Activated naive CD4-positive, alpha-beta T cell treated with anti-CD3 and anti-CD28 coated beads, Interleukin-2, amount 50 U/mL, for 16 hours (primary cell): ENCODE measurements at regions not wholly inside any gene's neighbourhood (a gene's known extent, or its start where the extent isn't known, plus 50 kb on each side); places are given as distances from the start of the nearest gene placed in this dataset.

Experiments
- DNase-seq: peaks from one replicate; pipeline ENCODE4 v3.0.0-alpha.2; 2020

DNA sequence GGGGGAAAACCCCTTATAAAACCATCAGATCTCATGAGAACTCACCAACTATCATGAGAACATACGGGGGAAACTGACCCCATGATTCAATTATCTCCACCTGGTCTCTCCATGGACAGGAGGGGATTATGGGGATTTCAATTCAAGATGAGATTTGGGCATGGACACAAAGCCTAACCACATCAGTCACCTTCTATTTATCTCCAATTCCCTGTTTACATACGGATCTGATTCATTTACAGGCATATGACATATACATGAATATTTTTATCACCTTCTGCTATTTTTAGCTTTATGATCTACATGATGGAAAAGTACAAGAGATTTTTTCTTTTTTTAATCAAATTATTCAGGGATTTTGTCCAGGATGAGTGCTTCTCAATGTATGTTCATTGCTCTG lies 944.5 kb downstream of the REEP3 start:
- DNase-seq: no peak

DNA sequence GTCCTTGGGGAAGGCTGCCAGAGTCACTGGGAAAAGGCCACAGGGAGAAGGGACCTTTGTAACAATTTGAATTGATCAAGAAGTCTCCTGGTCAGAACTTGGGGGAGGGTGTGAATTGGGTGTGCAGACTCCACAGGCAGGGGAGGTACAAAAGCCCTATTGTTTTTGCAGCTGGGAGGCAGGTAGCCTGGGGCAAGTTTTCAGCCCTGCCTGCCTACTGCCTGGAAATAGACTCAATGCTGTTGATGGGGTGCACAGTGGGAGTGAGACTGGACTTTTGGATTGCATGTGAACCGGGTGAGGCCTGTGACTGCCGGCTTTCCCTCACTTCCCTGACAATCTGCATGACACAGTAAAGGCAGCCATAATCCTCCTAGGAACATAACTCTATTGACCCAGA lies 947.0 kb downstream of the REEP3 start:
- no peak for DNase-seq

DNA sequence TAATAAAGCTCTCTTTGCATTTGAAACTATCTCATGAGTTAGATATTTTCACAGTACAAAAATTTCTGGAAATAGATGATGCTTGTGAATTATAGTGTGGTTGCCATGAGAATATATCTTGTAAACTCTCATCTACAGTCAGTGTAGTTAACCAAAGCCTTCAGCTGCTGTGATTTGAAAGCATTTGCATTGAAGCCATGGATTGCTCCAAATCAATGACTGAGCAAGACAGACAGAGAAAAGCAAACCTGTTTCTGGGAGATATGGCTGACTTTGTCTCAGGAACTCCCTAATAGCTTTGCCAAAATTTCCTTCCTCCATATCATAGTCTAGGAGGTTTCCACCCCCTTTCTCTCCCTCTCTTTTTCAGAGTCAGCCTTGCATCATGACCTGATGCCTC lies 955.3 kb downstream of the REEP3 start:
- no peak for DNase-seq

DNA sequence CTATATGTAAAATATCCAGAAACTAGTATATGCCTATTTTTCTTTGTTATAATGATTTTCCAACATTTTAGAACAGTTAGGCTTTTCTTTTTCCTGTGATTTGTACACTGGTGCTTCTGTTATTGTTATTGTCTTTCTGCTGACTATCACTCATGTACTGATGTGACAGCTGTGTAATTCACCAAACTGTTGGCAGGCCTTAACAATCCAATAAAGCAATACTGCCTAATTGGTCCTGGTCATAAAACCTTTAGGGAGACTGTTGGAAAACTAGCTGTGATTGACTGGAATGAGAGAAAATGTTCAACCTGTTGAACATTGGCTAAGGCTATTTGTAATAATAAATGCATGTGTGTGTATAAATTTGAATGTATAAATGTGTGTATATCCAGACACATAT lies 956.6 kb downstream of the REEP3 start:
- DNase-seq: no peak

DNA sequence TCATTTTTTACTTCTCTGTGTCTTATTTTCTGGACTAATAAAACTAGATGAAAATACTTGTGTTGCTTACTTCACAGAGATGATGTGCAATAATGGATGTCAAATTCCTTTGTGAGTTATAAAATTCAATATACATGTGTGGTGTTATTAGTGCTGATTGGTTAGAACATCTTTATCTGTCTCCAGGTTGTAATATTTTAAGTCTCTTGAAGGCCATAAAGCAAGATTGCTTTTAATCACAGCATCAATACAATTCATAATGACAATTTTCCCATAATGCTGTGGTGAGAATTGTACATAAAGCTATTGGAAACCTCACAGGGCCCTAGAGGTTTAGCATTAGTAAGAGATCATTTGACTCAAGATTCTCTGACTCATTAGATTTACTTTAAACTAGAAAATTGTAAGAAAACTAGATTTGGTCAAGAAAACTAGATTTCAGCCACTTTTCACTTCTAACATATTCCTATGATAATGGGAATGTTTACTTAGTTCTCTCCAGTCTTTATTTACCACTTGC lies 963.7 kb downstream of the REEP3 start:
- no peak for DNase-seq

DNA sequence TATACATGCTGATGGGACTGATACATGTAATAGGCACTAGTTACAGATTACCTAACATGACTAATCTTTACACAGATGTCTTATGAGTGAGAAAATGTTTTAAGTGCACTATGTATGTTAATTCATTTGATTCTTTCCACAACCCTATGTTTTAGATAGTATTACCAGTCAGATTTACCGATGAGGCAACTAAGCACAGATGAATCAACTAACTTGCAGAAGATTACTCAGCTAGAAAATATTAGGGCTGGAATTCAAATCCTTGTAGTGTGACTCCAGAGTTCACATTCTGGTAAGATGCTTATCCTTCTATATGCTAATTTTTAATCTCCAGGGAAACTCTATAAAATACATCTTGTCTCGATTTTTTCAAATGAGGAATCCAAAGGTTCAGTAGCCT lies 964.9 kb downstream of the REEP3 start:
- no peak for DNase-seq

DNA sequence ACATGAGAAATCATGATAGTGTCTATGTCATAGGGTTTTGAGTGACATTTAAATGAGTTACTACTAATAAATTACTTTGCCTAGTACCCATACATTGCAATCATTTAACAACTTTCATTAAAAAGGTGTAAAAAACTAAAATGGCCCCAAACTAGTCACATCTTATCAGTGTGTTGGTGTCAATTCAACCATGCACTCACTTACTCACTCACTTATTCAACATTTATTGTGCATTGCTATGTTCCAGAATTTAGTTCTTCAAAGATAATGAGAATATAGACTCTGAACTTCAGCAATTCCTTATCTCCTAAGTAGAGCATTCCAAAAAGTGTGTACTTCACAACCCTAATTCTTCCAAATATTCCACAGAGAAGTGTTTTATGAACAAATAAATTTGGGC lies 965.7 kb downstream of the REEP3 start:
- no peak for DNase-seq

DNA sequence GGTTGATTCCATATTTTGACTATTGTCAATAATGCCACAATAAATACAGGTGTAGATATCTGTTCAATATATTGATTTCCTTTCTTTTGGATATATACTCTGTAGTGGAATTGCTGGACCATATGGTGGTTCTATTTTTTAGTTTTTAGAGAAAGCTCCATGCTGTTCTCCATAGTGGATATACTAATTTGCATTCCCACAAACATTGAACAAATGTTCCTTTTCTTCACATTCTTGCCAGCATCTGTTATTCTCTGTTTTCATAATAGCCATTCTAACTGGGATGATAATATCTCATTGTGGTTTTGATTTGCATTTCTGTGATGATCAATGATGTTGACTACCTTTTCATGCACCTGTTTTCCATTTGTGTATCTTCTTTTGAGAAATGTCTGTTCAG lies 973.7 kb downstream of the REEP3 start:
- DNase-seq: no peak

DNA sequence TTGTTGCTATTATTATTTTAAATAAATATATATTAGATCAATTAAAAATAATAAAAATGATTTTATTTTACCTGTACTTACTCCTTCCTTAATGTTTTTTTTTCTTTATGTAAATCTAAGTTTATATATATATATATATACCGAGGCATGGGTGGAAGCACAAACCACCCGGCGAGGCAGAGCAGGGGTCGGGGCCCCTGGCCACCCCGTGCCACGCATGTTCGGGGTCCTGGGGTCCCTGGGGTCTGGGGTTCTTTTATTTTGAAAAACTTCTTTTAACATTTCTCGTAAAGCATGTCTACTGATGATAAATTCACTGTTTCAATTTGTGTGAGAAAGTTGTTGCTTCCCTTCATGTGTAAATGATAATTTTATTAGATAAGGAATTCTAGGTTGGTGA lies 976.1 kb downstream of the REEP3 start:
- no peak for DNase-seq

DNA sequence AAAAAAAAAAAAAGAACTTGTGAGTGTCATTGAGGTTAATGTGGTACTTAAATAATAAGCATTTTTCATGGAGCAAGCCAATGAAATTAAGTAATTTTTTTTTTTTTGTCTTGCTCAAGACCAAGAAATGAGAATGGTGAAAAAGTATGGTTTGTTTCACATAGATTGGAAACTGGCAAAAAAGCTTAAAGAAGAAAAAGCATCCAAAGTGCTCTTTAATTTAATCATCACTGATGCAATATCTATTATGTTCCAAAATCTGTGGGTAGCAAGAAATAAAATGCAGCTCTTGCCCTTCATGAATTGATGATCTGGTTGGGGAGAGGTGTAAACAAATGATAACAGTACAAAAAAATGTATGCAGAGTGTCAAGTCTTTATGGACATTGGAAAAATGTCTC lies 980.6 kb downstream of the REEP3 start:
- DNase-seq: no peak

DNA sequence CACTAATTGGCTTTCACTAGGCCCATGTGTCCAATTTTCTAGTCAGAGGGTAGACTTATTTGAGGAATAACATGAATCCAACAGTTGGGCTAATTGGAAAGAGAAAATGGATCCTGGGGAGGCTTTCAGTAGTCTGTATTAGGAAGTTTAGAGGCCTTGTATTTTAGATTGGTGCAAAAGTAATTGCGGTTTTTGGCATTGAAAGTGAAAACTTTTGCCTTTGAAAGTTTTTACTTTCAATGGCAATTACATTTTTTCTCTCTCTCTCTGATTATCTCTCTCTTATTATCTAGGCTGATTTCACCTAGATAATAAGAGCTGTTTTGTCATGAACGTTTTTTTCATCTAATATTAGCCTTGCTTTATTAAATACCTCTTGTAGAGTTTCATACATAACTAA lies 981.7 kb downstream of the REEP3 start:
- DNase-seq: no peak

DNA sequence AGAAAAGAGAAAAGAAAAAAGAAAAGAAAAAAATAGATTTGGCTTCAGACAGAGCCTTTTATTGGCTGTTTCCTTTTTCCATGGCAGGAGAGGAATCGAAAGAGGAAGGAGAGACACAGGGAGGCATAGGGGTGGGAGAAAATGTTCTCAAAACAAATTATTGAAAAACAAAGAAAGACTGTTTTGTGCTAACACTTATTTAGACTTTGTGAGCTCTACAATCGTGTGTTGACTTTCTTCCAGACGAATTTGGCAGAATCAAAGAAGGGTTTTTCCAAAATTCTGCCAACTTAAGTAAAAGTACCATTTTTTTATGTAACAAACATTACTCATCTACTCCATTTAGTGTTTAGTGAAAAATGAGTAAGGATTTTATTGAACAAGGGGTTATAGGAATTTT lies 982.2 kb downstream of the REEP3 start:
- DNase-seq: no peak

DNA sequence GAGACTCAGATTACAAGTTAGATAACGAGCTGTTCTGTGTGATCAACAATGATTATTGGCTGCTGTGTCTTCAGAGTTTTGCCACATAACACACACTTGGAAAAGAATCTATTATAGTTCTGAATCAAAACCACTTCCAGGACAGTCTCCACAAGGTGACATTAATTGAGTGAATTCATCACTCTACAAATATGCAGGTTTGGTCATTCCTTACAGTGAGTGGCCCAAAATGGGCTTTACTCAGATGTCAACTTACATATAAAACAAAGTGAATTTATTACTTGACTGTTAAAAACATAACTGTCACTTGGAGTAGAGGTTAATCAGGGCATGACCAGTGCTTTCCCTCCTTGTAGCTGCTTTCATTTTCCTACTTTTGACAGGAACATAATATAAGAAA lies 984.3 kb downstream of the REEP3 start:
- no peak for DNase-seq

DNA sequence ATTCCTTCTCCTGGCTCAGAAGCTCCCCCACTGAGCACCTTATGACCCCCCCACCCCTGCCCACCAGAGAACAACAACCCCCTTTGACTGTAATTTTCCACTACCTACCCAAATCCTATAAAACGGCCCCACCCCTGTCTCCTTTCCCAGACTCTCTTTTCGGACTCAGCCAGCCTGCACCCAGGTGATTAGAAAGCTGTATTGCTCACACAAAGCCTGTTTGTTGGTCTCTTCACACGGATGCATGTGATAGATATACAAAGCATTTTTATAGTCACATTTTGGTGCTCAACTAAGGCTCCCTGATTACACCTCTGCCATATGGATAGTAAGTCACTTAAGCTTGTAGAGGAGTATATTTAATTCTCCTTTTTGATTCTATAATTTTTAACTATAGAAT lies 985.8 kb downstream of the REEP3 start:
- no peak for DNase-seq

DNA sequence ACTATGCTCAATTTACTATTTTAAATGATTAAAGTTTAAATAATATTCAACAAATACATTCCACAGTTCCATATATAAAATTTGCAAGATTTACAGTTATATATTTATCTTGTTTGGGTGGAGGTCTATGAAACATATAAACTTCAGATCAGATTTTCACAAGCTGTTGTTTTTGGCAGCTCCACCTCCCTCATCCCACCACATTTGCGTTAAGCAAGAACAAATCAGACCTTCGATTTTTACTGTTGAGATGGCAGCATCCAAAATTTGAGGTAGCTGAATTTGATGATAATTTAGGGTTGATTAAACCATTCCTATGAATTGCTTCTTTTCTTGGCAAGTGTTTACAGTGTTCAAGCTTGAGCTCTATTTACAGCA lies 986.4 kb downstream of the REEP3 start:
- DNase-seq: no peak

DNA sequence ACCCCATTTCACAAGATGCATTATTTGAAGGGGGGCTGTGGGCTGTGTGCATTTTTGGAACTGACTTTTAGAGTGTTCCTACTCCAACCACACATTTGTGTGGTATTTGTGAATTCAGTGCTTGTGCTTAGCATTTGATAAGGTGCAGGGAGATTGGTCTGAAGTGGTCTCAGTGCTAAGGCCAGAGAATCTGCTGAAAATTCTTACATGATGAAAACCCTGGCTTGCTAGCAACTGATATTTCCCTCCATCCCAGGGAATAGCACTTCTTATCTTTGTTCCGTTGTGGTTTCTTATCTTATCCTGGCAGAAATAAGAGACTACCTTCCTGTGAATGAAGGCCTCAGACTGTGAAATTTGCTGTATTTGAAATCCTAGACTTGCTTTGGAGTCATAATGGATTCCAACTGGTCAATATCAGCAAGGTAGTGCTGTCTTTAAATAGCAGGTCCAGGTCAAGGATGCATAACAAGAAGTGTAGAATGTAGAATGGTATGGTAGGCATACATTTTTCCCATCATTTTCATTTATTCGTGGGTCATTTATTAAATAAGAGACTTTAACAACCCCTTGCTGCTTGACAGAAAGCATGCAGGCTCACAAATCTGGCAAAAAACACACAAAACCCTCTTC lies 986.9 kb downstream of the REEP3 start:
- DNase-seq: no peak

DNA sequence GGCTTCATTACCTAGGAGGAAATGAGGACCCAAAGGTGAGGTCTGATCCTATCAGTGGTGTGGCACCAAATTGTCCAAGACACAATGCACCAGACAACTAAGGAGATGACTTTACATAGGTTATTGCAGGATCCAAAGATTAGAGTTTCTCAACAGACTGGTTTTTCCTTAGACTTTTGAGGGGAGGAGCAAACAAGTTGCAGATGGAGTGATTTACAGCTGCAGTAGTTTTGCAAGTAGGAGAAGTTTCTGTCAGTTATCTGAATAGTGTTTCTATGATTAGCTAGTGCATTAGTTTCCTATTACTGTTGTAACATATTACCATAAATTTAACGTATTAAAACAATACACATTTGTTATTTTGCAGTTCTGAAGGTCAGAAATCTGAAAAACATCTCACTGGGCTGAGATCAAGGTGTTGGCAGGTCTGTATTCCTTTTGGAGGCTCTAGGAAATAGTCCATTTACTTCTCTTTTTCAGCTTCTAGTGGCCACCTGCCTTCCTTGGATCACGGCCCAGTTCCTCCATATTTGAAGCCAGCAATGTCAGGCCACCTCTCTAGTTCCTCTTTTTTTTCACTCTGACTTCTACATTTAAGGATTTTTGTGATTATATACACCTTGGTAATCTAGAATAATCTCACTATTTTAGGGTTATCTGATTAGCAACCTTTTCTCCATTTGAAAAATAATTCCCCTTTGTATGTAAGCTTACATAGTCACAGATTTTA lies 994.9 kb downstream of the REEP3 start:
- DNase-seq: no peak

DNA sequence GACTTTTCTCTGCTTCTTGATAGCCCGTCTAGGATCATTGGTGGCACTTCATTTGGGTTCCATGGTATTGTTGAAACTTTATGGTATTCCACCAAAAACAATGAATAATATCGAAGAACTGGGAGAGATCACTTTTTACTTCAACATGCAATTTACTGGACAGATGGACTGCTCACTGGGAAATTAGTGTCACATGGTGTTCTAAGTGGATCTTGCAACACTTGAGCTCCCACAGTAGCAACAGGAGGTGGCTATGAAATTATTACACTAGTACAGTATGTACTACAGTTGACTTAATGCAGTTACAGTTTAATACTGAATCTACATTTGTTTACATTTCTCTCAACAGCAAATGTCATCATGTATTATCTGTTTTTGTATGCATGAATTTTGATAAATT lies 997.3 kb downstream of the REEP3 start:
- DNase-seq: no peak

DNA sequence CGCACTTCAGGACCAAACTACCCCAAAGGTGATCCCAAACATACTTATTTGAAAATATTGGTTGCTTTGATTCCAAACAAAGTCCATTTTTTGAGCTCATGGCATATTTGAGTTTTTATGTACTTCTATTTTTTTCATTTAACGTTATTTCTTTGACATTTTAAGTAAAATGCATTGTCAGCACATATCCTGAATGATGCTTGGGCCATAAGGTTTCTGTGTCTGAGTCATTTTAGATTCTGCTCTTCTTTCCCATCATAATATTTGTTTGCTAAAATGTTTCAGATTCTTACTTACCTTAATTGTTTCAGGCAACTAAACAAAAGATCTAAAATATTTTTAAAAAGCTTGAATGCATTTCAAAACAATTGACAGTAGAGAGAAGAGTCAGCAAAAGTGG lies 998.2 kb downstream of the REEP3 start:
- DNase-seq: no peak

DNA sequence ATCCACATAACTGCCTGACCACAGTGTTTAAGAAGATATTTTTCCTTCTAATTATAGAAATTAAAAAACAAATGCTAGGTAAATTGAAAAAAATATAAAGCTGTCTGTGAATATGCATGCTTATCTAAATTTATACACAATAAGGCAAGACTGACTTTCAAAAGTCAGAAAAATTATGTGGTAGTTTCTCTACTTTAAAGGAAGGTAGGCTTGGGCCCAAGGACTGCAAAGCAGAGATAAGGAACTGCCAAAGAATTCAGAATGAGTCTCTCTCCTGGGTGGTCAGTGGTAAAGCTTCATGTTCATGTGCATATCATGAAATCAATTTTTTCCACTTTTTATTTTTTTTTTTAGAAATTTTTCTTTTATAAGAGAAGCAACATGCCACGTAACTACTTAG lies 998.6 kb downstream of the REEP3 start:
- no peak for DNase-seq

DNA sequence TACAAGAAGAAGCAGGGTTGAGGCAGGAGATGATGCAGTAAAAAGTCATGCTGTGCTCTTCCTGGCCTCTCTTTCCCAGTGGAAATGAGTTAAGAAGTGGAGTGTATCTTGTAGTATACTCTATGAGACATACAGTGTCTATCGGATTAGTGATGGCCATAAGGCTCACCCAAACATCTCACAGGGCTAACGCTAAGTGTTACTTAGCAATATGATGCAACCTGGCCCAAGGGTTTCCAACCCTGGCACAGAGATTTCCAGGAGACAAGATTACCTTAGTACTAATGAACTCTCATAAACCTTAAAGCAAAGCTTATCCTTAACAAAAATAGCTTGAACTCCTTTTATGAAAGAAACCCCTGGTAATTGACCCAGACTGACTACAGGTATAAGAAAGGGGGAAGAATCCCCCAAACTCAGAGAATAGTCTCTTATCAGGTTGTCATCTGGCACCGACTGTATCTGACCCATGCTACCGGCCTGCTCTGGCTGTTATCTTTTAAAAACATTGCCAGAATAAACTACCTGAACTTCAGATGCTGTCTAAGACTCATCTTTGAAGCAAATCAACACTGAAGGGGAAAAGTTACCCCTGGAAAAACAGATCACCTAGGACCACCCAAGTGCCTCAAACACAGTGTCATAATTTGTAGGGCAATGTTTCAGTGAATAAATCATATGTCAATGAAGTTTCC lies 1002.0 kb downstream of the REEP3 start:
- no peak for DNase-seq

DNA sequence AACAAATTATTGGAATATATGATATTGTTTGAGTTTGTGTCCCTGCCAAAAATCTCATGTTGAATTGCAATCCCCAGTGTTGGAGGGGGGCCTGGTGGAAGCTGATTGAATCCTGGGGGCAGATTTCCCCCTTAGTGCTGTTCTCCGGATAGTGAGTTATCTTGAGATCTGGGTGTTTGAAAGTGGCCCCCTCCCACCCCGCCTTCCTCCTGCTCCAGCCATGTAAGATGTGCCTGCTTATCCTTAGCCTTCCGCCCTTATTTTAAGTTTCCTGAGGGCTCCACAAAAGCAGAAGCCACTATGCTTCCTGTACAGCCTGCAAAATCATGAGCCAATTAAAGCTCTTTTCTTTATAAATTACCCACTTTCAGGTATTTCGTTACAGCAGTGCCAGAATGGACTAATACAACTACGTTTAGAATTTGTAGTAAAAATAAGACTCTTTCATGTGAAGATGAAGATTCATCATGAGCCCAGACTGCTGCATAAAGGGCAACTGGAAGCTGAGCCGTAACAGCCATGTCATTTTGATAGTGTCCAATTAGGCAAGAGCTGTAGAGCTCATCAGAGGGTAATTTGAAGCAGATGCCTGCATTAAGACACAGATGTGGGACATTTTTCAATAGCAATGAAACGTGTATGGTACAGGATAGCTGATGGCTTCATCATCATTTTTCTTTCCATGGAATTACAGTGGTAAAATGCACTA lies 1007.2 kb downstream of the REEP3 start:
- DNase-seq: no peak

DNA sequence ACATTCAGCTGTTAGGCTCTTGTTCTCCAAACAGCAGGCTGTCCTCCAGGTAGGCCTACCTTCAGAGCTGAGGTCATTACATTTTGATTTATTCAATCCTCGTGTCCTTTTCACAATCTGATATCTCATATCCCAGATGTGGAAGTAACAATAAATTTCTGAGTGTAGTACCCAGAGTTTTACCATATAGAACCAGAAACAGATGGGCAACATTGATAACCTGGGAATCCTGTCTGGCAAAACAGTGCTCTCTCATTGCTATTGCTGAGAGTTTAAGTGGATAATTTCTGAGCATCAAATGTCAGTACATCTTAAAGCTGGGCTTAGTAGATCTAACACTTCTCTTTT lies 1007.8 kb downstream of the REEP3 start:
- no peak for DNase-seq

DNA sequence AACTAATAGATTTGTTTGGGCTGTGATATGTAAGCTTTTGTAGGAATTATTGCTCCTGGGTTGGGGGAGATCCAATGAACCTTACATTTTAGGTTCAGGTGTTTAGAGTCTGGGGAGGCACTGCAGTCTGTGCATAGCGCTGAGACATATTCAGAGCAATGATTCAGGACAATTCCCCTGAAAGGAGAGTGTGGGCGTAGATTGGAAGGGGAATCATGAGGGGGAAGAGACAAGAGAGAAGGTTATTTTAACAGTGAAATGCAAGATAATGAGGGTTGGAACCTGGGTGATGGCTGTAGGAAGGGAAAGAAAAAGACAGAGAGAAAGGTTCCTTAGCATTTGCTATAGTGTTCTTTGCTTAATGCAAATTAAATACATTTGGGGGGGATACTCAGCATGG lies 1013.4 kb downstream of the REEP3 start:
- DNase-seq: no peak
